ENCODE measurements at regions not wholly inside any gene's neighbourhood (a gene's known extent, or its start where the extent isn't known, plus 50 kb on each side); places are given as distances from the start of the nearest gene placed in this dataset.

GRCh38 chr4:36716874-36717273 is 435.5 kb downstream of the DTHD1 start:
- TF ChIP-seq CTCF (IDR thresholded peaks at IDR 0.05) (no peak), ZFX (IDR thresholded peaks at IDR 0.05; ENCODE audit: borderline replicate concordance) (no peak)
